Activated naive CD4-positive, alpha-beta T cell (primary cell): ENCODE measurements at regions not wholly inside any gene's neighbourhood (a gene's known extent, or its start where the extent isn't known, plus 50 kb on each side); places are given as distances from the start of the nearest gene placed in this dataset.

Source experiments
- DNase-seq, 4 experiments: peaks; one replicate each; lab custom pipeline; 2025; lab: John Stamatoyannopoulos, UW

DNA sequence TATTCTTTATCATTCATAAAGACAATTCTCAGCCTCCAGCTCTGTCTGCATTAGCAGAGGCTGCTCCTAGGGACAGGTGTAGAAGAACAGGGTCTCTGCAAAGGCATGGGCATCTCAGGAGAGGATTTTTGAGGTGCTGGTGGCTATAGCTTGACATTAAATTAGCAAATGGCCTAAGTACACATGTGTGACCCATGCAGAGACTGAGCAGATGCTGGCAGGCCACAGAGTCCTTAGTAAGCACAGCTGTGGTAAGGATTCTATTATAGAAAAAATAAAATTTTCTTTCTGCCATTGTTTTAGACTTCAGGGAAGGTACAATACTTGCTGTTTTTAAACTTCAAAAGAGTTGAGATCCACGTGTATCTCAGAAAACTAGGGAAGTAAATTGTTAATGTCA, 177.5 kb upstream of the DUSP10 start:
- DNase-seq = no peak

DNA sequence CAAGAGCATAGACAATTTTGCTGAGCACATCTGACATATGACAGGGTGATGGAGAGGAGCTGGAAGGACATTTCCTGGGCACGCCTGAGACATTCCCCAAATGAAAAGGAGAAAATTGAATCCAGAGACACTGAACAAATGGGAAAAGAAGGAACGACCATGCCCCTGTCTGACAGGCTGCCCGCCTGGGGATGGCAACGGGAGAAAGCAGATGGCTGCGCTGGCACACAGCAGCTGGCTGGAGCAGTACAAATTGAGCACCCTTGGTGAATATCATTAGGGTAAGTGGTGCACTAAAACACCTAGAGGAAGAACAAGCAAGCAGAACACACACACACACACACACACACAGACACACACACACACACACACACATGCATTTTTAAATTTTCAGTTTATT, 174.3 kb upstream of the DUSP10 start:
- DNase-seq = no peak

DNA sequence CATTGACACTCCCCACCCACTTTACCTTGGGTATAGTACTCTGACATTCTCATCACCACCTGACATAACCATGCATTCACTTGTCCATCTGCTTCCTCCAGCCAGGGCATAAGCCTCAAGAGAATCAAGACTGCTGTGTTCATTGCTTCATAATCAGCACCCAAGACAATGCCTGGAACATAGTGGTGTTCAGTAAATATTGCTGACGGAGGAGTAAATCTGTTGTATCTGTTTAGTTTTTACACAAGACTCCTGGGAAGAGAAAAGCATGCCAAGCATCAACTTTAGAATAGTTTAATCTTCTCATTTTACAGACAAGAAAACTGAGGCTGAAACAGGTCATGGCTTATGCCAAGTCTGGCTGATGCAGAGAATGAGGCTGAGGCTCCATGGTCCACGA, 173.9 kb upstream of the DUSP10 start:
- DNase-seq = no peak

DNA sequence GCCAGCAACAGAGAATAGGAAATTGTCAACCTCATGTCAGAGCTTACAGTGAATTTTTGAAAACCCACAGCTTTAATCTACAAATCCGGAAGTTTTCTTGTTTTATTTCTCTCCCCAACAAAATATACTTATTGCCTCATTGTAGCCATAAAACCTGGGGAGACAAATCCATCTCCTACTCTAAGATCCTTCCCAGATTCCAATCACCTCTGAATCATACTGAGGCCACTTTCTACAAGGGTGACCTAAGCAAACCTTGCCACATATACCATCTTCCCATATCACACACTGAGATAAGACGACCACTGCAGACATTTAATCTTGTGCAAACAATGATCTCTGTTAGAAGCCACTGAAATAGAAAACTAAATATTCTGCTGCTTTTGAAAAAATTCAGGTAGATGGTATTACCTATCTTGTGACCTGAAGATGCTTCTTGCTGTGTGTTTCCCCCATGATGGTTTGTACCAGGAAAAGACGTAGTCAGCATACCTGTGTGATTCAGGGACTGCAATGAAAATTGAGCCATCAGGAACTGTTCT, 171.5 kb upstream of the DUSP10 start:
- DNase-seq = no peak

DNA sequence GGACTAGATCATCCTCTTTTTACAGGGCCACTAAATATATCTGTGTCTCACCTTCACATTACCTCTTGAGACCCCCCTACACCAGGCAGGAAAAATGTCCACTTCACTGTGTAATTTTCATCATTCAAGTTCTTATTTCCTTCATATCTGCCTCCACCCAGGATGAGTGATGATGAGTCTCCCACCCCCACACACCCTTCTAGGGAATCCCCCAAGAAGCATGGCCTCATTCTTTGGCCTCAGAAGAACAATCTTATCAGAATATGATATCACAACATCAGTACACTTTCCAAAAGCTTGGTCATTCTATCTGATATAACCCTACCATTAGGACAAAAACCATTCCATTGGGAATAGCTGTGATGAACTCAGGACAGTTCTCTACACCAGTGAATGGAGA, 170.3 kb upstream of the DUSP10 start:
- DNase-seq = no peak

DNA sequence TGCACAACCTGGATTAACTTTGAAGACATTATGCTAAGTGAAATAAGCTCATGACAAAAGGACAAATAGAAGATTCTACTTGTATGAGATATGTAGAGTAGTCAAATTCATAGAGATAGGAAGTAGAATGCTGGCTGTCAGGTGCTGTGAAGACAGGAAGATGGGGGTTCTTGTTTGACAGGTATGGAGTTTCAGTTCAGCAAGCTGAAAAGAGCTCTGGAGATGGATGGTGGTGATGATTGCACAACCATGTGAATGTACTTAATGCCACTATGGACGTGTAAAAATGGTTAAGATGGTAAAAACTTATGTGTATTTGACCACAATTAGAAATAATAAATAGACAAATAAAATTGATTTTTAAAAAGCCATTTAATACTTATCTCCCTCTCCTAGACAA, 169.8 kb upstream of the DUSP10 start:
- no peak for DNase-seq

DNA sequence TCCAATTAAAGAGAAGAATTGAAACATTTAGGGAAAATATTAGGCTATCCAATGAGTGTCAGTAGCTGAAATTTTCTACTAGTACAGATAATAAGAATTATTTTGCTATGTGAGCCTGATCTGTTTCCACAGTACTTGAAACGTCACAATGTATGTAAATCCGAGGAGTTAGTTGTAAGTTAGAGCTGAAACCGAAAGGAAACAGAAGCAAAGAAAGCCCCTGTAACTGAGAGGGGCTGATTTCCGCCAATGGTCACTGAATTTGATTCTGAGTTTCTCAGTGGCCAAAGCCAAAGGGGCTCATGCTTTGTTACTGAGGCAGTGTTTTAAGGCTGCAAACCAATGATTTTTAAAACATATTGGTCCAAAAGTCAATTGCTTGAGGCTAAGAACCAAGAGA, 168.3 kb upstream of the DUSP10 start:
- DNase-seq = no peak

DNA sequence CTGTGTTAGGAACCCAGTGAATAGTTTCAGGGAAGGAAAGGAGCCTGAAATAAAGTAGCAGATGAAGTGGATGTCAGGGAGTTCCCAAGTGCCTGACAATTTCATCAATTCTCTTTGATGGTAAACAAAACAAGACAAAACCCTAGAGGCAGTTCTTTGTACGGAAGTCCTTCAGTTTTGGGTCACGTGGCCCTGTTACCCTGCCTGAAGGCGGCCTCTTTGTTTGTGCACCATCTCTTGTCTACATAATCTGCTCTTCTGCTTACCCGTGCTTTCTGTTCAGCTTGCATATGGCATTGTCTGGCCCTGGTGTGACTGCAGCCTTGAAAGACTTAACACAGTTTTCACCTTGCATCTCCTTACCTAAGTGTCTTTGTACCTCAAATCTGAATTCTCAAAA, 166.7 kb upstream of the DUSP10 start:
- no peak for DNase-seq

DNA sequence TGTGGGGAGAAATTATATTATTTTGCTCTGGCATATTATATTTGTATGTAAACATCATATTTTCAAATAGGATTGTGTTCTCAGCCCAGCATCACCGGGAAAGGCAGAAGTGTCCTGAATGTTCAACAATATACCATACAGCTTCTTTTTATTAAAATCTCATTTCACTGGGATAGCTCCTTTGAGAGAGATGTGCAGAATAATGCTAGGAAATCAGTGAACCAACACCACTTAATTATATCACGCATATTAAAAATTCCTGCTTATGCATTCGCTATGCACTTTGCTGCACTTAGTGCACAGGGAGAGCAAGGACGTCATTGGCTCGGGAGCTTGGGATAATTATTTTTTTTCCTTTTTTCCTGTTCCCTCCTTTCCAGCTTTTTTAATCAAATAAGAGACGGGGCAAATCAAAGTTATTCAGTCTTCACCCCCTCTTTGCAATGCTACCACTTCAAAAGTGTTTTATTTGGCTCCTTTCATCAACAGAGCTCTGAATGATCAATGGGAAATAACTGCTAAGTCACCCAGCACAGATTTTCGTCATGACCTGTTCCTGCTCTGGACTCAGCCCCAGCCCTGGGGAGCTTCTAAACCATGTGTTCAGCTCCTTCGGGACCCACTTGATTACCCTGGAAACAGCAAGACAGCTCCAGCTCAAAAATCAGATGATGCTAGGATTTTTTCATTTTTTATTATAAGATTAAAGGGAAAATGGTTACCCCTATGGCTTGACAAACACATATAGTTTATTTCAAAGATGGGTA, 165.5 kb upstream of the DUSP10 start:
- no peak for DNase-seq

DNA sequence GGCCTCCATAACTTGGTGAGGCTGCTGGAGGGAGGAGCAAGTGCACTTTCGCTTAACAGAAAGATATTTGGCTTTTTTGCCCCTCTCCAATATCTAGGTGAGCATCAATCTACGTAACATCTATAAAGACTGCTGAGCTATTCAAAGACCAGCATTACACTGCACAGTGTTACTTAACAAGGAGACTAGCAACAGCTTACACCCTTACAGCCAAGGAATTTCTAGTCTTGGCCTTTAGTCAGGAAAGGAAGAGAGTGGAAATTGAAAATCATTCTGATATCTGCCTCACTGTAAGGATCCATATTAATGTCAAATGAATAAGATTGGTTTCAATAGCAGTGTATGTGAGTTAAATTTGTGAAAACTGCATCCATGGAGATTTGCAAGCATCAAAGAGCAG, 163.9 kb upstream of the DUSP10 start:
- DNase-seq = no peak

DNA sequence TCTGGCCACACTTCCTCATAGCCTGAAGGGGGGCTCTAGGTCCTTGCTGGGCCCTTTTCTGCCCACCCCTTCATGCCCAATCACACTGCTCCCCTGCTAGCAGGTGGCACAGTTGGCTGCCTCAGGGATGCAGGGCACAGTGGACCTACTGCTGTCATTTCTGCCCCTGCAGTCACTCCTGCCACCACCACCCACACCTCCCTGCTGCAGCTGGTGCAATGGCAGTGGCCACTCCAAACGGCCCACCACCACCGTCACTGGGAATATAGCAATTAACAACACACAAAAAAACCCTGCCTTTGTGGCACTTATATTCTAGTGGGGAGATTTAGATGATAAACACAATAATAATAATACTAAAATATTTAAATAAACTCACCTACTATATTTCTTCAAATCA, 162.4 kb upstream of the DUSP10 start:
- DNase-seq = no peak

DNA sequence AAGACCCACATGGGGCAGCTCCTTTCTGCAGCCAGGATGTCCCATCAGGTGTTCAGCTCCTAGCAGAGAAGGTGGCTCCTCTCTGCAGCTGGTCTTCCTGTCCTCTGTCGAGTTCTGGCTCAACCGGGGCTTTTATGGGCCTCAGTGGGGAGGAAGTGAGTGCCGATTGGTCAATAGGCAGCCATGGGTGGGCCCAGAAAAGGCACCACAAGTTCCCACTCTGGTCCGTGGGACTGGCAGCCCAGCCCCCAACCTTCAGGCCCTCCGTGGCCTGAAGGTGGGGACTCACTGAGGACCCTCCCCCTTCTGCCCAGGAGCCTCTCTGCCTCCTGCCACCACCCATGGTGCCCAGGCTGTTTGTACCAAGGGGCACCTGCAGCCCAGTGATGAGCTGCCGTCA, 161.7 kb upstream of the DUSP10 start:
- no peak for DNase-seq

DNA sequence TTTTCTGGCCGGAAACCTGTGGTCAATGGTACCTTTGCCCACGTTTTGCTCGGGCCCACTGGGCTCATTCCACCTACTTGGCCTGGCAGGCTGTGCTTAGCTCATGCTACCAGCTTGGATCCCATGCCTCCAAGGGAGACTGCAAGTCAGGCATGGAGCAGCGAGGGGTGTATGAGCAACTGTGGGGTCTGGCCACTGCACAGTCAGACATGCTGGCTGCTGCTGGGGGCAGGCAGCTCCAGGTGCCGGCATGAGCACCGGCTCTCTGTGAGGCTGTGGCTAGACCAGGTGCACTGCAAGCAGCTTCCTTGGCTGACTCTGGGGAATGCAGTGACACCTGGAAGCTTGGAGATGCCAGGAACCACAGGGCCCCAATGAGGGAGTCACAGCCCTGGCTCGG, 161.1 kb upstream of the DUSP10 start:
- no peak for DNase-seq

DNA sequence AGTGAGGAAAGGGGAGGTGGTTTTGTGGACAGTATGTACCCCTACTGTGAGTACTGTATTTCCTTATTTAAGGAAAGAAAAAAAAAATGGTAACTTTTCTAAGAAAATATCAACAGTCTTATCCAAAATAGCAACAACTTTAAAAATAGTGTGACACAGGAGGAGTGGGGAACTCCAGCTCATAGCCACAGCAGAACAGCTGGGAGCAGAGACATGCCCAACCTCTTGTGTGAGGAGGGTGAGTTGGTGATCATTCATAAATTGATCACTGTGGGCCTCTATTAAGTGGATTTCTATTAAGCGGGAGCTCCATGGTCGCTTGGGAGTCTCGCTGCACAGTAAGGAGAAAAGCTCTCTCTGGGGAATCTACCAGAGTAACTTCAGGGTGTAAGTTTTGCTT, 158.8 kb upstream of the DUSP10 start:
- no peak for DNase-seq

DNA sequence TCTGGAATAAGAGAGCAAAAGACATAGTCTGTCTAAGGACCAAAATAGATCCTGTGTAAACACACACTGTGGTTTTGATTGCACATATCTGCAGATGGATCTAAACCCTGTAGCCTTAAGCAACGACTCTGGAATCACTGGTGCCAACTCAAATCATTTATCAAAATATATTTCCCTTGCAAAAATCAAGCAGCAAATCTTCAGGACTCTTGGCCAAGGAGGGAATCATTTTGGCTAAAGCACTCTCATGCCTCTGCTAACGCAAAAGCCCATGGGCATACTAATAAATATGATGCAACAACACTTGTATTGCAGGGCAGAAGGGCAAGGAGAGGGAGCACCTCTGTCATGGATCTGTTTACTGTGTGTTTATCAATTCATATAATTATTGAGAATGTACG, 155.4 kb upstream of the DUSP10 start:
- no peak for DNase-seq

DNA sequence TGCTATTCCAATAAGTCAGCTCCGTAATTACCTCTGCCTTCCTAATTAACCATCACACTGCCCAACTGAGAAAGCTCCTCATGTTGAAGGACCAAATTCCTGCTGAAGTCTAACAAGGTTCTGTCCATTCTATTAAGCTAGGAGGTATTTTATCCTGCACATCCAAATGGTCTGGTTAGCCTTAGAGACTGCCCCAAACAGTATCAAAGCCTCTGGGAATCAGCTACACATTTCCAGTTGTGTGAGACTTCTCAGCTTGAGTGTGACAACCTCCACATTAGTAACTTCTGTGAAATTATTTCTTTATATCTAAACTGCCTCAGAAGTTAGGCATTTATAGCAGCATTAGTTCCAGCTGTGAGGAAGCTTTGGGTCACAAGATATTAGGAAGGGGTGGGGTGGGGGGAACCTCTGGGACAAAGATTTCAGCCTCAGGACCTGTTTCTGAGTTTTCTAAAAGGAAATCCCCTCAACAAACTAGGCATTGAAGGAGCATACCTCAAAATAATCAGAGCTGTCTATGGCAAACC, 150.5 kb upstream of the DUSP10 start:
- no peak for DNase-seq

DNA sequence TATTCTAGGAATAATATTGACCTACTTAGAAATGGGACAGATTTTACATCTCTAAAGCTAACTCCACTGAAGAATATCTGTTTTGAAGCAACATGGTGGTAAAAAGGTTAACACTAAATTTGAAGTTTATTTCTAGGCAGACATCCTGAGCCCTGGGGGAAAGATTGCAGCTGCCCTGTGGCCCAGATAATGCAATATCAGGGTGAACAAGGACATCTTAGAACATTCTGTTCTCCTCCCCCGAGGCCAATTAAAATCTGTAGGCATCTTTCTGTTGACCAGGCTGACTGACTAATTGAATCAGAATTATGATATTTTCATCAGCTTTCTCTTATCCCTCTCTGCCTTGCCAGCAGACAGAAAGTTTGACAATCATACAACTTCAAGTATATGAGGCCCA, 149.8 kb upstream of the DUSP10 start:
- no peak for DNase-seq

DNA sequence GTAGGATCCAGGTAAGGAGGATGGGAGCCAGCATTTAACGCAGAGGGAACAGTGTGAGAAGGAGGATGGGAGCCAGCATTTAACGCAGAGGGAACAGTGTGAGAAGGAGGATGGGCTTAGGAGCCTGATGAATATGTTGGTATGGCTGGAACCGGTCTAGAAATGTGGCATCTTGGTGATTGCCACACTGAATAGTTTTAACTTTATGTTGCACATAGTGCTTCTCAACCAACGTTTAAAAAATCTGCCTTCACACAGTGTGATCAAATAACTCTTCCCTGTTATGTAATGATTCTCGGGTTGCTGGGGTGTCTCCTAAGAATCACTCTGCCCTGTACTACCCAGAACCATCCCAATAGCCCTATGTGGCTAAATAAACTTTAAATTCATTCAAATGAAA, 146.9 kb upstream of the DUSP10 start:
- no peak for DNase-seq

DNA sequence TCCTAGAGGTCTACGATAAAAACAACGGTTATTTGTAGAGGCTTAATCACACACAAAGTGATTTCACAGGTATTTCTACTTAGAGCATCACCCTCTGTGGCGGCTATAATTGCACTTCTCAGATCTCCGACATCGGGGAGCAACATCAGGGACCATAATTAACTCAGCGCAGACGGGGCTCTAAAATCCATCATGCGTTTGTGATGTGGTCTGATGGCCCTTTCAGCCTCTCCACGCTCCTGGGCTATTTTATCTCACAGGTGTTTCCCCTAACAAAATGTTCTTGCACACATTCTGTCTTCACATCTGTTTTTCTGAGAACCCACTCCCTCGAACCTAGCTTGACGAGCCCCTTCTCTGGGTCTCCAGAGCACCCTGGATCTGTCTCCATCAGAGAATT, 146.3 kb upstream of the DUSP10 start:
- DNase-seq = no peak

DNA sequence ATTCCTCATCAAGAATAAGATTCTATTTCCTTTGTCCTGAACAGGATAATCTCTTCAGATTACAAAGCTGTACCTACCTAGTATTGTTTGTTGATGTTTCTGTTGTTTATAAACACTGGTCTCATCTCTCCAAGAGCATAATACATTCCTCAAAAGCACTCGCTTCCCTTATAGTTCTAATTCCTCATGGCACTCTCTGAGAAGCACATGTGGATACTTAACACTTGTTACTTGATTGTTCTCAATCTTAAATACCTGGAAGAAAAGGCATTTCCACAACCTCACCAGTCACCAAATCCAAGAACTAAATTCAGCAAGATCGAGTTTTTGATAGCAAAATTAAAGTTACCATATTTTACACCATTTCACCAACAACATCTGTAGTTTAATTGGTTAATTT, 145.9 kb upstream of the DUSP10 start:
- DNase-seq = no peak

DNA sequence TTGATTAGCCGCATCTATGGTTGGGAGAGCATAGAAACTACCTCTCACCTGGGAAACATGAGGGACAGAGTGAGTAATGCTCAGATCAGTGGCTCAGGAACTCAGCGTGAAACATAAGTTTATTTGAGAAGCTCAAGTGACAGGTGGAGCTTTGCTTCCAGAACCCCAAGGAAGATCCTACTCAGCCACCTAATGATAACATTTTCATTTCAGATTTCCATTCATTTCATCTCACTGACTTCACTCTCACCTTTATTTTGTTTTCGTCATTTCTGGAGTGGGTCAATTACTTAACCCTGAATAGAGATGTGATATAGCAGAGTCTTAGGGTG, 145.5 kb upstream of the DUSP10 start:
- no peak for DNase-seq

DNA sequence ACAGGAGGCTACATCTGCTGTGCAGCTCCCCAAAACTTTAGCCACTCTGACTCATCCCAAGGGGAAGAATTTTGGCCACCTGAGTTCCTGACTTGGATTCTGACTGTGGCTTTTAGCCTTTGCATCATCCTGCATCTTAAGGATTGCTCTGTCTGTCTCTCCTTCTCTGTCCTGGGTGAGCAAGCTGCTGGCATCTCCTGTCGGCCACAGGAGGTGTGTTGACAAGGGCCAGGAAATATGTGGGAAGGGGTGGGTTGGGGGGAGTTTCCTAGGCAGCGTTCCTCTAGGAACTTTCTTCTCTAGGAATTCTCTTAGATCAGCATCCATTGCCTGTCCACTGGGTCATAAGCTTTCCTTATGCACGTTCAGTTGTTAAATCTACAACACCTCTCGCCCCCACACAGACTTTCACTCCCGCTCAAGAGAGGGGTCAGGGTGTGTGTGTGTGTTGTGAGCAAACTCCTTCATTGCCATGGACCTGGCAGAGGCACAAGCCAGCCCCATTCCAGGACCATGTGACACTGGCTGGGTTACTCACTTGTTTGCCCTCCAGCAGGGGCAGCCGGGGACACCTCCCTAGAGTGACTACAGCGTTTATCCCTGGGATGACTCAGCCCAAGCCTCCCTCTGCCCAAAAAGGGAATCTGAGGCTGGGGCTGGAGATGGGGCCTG, 145.0 kb upstream of the DUSP10 start:
- DNase-seq = no peak

DNA sequence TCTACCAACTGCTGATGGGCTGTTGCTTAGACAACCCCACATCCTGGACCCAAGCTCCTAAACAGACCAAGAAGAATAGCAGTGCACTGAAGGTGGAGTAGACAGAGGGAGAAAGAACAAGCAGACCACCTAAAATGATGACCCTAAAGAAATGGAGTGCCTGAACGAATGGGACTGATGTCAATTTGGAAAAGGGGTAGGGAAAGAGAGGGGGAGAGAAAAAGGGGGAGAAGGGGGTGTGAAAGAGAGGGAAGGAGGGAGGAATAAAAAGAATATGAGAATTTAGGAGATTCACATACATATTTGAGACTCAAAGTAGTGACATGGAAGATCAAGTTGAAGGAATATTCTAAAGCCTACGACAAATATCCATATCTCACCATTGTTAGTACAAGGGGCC, 144.4 kb upstream of the DUSP10 start:
- DNase-seq = no peak

DNA sequence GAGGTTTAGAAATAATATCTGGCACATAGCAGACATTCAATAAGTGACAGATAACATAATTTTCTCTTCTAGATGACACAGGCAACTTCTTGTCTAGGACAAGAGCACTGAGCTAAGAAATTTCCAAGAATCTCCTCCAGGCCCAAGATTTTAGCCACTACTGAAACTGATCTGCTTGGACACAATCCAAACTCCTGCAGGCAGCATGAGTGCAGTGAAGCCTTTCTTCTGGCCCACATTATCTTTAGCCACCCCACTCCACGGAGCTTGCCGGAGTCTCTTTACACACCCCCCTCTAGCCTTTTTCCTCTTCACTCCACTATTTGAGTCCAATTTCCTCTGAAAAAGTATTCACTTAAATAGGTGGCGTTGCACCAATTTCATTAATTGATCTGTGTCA, 142.9 kb upstream of the DUSP10 start:
- DNase-seq = no peak
